ENCODE measurements at regions not wholly inside any gene's neighbourhood (a gene's known extent, or its start where the extent isn't known, plus 50 kb on each side); places are given as distances from the start of the nearest gene placed in this dataset.

- no peak for TF ChIP-seq CTCF (IDR thresholded peaks at IDR 0.05)
- TF ChIP-seq GRHL2 (CRISPR knock-in tag; IDR thresholded peaks at IDR 0.05; ENCODE audit: insufficient replicate concordance, severe bottlenecking) = no peak
Observed at GRCh38 chr10:3006093-3006492, 61.3 kb upstream of the PFKP start (continued).

- no peak overlapping the region for H3K27ac Mint-ChIP-seq
- POLR2A ChIA-PET = no interaction called here
- H3K4me1 Mint-ChIP-seq = peaks cover 2% of the 10 kb centered on the region
- ATAC-seq = no peak
- peaks cover 28% of the 10 kb centered on the region for H3K9me3 Mint-ChIP-seq
- peaks cover 9% of the 10 kb centered on the region for H3K36me3 Mint-ChIP-seq
- CTCF ChIA-PET = no interaction called here
- peaks cover 10% of the 10 kb centered on the region for H3K27me3 Mint-ChIP-seq (ENCODE audit: low read depth)
- H3K4me3 Mint-ChIP-seq = no peak overlapping the region
- DNase-seq (ENCODE audit: low spot score) = no peak
- TF ChIP-seq E2F1 (CRISPR knock-in tag; IDR thresholded peaks at IDR 0.05) = no peak
- TF ChIP-seq NR3C1 (CRISPR knock-in tag; conservative IDR thresholded peaks at IDR 0.05; ENCODE audit: low read depth) = no peak
- TF ChIP-seq SP1 (CRISPR knock-in tag; conservative IDR thresholded peaks at IDR 0.05) = no peak
- no peak for TF ChIP-seq ESRRA (CRISPR knock-in tag; IDR thresholded peaks at IDR 0.05; ENCODE audit: borderline replicate concordance)
- no peak for TF ChIP-seq IRF2 (CRISPR knock-in tag; IDR thresholded peaks at IDR 0.05; ENCODE audit: borderline replicate concordance, low read depth)
- no peak for TF ChIP-seq PREB (CRISPR knock-in tag; IDR thresholded peaks at IDR 0.05; ENCODE audit: borderline replicate concordance)
- TF ChIP-seq GRHL2 (CRISPR knock-in tag; IDR thresholded peaks at IDR 0.05; ENCODE audit: insufficient replicate concordance, severe bottlenecking) = no peak
- no peak for TF ChIP-seq ZNF281 (CRISPR knock-in tag; IDR thresholded peaks at IDR 0.05)
- no peak for TF ChIP-seq AFF4 (CRISPR knock-in tag; IDR thresholded peaks at IDR 0.05; ENCODE audit: borderline replicate concordance)
- TF ChIP-seq ZSCAN18 (CRISPR knock-in tag; IDR thresholded peaks at IDR 0.05) = no peak
- no peak for TF ChIP-seq CTCF (IDR thresholded peaks at IDR 0.05)
- TF ChIP-seq NR2C2 (CRISPR knock-in tag; IDR thresholded peaks at IDR 0.05) = no peak
- TF ChIP-seq PRDM15 (CRISPR knock-in tag; IDR thresholded peaks at IDR 0.05) = no peak
- no peak for TF ChIP-seq TP53 (CRISPR knock-in tag; IDR thresholded peaks at IDR 0.05)
- TF ChIP-seq NFATC4 (CRISPR knock-in tag; IDR thresholded peaks at IDR 0.05) = no peak
Observed at GRCh38 chr10:3002304-3002703, 65.0 kb upstream of the PFKP start.
